ENCODE measurements at regions not wholly inside any gene's neighbourhood (a gene's known extent, or its start where the extent isn't known, plus 50 kb on each side); places are given as distances from the start of the nearest gene placed in this dataset.

GRCh38 chr6:14831937-14832336, 413.9 kb upstream of the JARID2 start:
- Histone ChIP-seq H3K27me3 (no peaks in the 10 kb centered on the region), H3K9me3 (no peaks in the 10 kb centered on the region), H3K36me3 (ENCODE audit: low read depth, missing control alignments) (no peaks in the 10 kb centered on the region), H3K4me1 (no peaks in the 10 kb centered on the region), H3K27ac (no peak overlapping the region), H3K4me3 (no peak overlapping the region)
- intact Hi-C loops (cut with DNase I; ENCODE audit: low total_unique reads) = no loop called here
- 35 to 55% methylated on average over 6 of the region's 6 CpGs for WGBS, 2 donors
- no peak for DNase-seq
- no peak for TF ChIP-seq CTCF (IDR thresholded peaks at IDR 0.05)
- TF ChIP-seq POLR2A (IDR thresholded peaks at IDR 0.05) = no peak

GRCh38 chr6:14832427-14832826, 413.4 kb upstream of the JARID2 start:
- 48 to 58% methylated on average over 2 of the region's 2 CpGs for whole genome bisulfite sequencing, 2 donors
- H3K27me3 ChIP-seq = no peaks in the 10 kb centered on the region
- H3K27ac ChIP-seq = no peak overlapping the region
- intact Hi-C loops (cut with DNase I; ENCODE audit: low total_unique reads) = no loop called here
- H3K9me3 ChIP-seq = no peaks in the 10 kb centered on the region
- no peak for DNase-seq
- H3K4me1 ChIP-seq = no peaks in the 10 kb centered on the region
- TF ChIP-seq POLR2A (IDR thresholded peaks at IDR 0.05) (no peak), CTCF (IDR thresholded peaks at IDR 0.05) (no peak)
- H3K36me3 ChIP-seq (ENCODE audit: low read depth, missing control alignments) = no peaks in the 10 kb centered on the region
- no peak overlapping the region for H3K4me3 ChIP-seq

- Histone ChIP-seq H3K36me3 (ENCODE audit: low read depth, missing control alignments) (no peaks in the 10 kb centered on the region), H3K4me3 (no peak overlapping the region), H3K4me1 (peaks cover 3% of the 10 kb centered on the region), H3K9me3 (no peaks in the 10 kb centered on the region), H3K27me3 (no peaks in the 10 kb centered on the region), H3K27ac (no peak overlapping the region)
- TF ChIP-seq POLR2A (IDR thresholded peaks at IDR 0.05) = no peak
- no peak for TF ChIP-seq CTCF (IDR thresholded peaks at IDR 0.05)
- intact Hi-C loops (cut with DNase I; ENCODE audit: low total_unique reads) = no loop called here
- WGBS, 2 donors = 73 to 82% methylated on average over 4 of the region's 4 CpGs
- no peak for DNase-seq
These were observed 410.9 kb upstream of the JARID2 start for GRCh38 chr6:14834851-14835530.

DNA sequence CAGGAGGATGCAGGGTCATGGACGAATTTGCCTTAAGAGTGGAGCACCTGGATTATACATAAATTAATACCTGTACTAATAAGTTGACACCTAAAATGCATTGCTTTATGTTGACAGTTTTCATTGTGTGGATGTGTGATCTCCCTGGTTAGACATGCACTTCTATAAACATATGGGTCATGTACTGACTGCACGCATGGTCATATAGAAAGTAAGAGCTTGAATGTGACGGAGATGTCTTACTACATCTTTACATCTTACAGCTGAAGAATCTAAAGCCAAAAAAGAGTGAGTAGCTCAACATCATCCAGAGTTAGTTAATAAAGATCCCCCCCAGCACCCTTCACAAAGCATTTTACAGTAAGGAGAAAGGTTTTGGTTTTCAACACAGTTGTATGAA, 408.4 kb upstream of the JARID2 start:
- H3K27ac ChIP-seq = no peak overlapping the region
- intact Hi-C loops (cut with DNase I; ENCODE audit: low total_unique reads) = no loop called here
- H3K4me1 ChIP-seq = peaks cover 3% of the 10 kb centered on the region
- 90 to 97% methylated on average over 3 of the region's 3 CpGs for WGBS, 2 donors
- no peak for DNase-seq
- no peak overlapping the region for H3K4me3 ChIP-seq
- no peaks in the 10 kb centered on the region for H3K9me3 ChIP-seq
- TF ChIP-seq CTCF (IDR thresholded peaks at IDR 0.05) = no peak
- no peak for TF ChIP-seq POLR2A (IDR thresholded peaks at IDR 0.05)
- no peaks in the 10 kb centered on the region for H3K27me3 ChIP-seq
- H3K36me3 ChIP-seq (ENCODE audit: low read depth, missing control alignments) = no peaks in the 10 kb centered on the region

DNA sequence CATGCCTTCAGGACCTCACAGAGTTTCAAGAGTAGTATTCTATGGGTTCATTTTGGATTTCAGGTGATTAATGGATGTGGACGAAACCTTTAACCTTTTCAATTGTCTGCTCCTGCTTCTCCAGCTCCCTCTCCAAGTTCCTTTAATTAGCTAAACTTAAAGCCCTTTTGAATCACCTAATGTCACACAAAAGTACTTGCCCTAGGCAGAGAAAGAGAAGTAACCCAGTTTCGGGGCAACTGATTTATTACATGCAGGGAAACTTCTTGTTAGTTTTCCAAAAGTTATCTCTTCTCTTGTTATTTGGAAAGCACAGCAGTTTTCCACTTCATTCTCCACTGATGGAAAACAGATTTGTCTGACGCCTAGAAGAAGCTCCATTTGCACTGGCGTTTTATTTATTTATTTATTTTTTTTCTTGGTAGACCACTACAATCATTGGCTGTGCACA, 407.7 kb upstream of the JARID2 start:
- Histone ChIP-seq H3K9me3 (no peaks in the 10 kb centered on the region), H3K4me1 (peaks cover 3% of the 10 kb centered on the region), H3K27ac (no peak overlapping the region), H3K27me3 (no peaks in the 10 kb centered on the region), H3K36me3 (ENCODE audit: low read depth, missing control alignments) (no peaks in the 10 kb centered on the region), H3K4me3 (no peak overlapping the region)
- DNase-seq = no peak
- TF ChIP-seq CTCF (IDR thresholded peaks at IDR 0.05) (no peak), POLR2A (IDR thresholded peaks at IDR 0.05) (no peak)
- 48 to 53% methylated on average over 4 of the region's 4 CpGs for WGBS, 2 donors
- intact Hi-C loops (cut with DNase I; ENCODE audit: low total_unique reads) = no loop called here
